GM19035 (cell line): ENCODE measurements at regions not wholly inside any gene's neighbourhood (a gene's known extent, or its start where the extent isn't known, plus 50 kb on each side); places are given as distances from the start of the nearest gene placed in this dataset.
"Not testable (repeated sequence)": the region's sequence is repeated elsewhere in the genome, so short reads cannot be mapped to it uniquely, and the experiment has no call there.

Source experiments
- ATAC-seq: cut with Tn5 transposase; IDR thresholded peaks from one replicate; pipeline ENCODE4 v1.9.1; 2021; ENCODE audit not compliant: unreplicated experiment

GRCh38 chr9:82433290-82433931, 444.8 kb downstream of the SPATA31D1 start:
- ATAC-seq, result not testable (repeated sequence)

- no peak for ATAC-seq
Observed at GRCh38 chr9:82436475-82436874, 447.9 kb downstream of the SPATA31D1 start.

GRCh38 chr9:82437183-82437582, 448.6 kb downstream of the SPATA31D1 start:
- not testable (repeated sequence) for ATAC-seq

GRCh38 chr9:82438581-82438980, 450.0 kb downstream of the SPATA31D1 start:
- ATAC-seq, result no peak

- ATAC-seq, result no peak
Observed at GRCh38 chr9:82443312-82443711, 454.7 kb downstream of the SPATA31D1 start.

GRCh38 chr9:82445556-82445955, 457.0 kb downstream of the SPATA31D1 start:
- no peak for ATAC-seq

- ATAC-seq, result no peak
Observed at GRCh38 chr9:82447343-82447742, 458.8 kb downstream of the SPATA31D1 start.

- no peak for ATAC-seq
Observed at GRCh38 chr9:82449986-82450385, 461.4 kb downstream of the SPATA31D1 start.

GRCh38 chr9:82454509-82455190, 466.1 kb downstream of the SPATA31D1 start:
- ATAC-seq, result no peak

- no peak for ATAC-seq
Observed at GRCh38 chr9:82456642-82457041, 468.1 kb downstream of the SPATA31D1 start.

GRCh38 chr9:82457298-82457697, 468.7 kb downstream of the SPATA31D1 start:
- ATAC-seq, result no peak

GRCh38 chr9:82457891-82458290, 469.3 kb downstream of the SPATA31D1 start:
- ATAC-seq, result no peak

GRCh38 chr9:82458296-82458695, 469.7 kb downstream of the SPATA31D1 start:
- ATAC-seq, result no peak

- no peak for ATAC-seq
Observed at GRCh38 chr9:82466616-82467260, 478.2 kb downstream of the SPATA31D1 start.

GRCh38 chr9:82467436-82467835, 478.9 kb downstream of the SPATA31D1 start:
- ATAC-seq, result no peak

- no peak for ATAC-seq
Observed at GRCh38 chr9:82474235-82474634, 485.7 kb downstream of the SPATA31D1 start.

GRCh38 chr9:82475584-82476301, 487.2 kb downstream of the SPATA31D1 start:
- ATAC-seq, result no peak

- no peak for ATAC-seq
Observed at GRCh38 chr9:82480921-82481320, 492.3 kb downstream of the SPATA31D1 start.

- no peak for ATAC-seq
Observed at GRCh38 chr9:82487935-82488312, 499.4 kb downstream of the SPATA31D1 start.

GRCh38 chr9:82488313-82489200, 500.0 kb downstream of the SPATA31D1 start:
- no peak for ATAC-seq
